ENCODE measurements at regions not wholly inside any gene's neighbourhood (a gene's known extent, or its start where the extent isn't known, plus 50 kb on each side); places are given as distances from the start of the nearest gene placed in this dataset.
A peak's percentile ranks its signal among the peaks of the same experiment; 100 is the strongest.

- TF ChIP-seq FOXP4 (CRISPR knock-in tag; IDR thresholded peaks at IDR 0.05) (peak; percentile 97), RORA (CRISPR knock-in tag; IDR thresholded peaks at IDR 0.05) (0 out of 2 replicates have a peak, but pooled peaks have one; percentile 83), ZNF343 (CRISPR knock-in tag; IDR thresholded peaks at IDR 0.05) (no peak), POLR2AphosphoS2 (IDR thresholded peaks at IDR 0.05; ENCODE audit: low read depth, low read length) (no peak), ZNF121 (CRISPR knock-in tag; IDR thresholded peaks at IDR 0.05) (0 out of 2 replicates have a peak, but pooled peaks have one; percentile 8), FOXK1 (CRISPR knock-in tag; IDR thresholded peaks at IDR 0.05; ENCODE audit: borderline replicate concordance, low read depth) (peak; percentile 89; the same call in 1 of the 2 replicates), ZBTB10 (CRISPR knock-in tag; IDR thresholded peaks at IDR 0.05; ENCODE audit: borderline replicate concordance) (no peak), MIER3 (CRISPR knock-in tag; IDR thresholded peaks at IDR 0.05; ENCODE audit: borderline replicate concordance) (peak; percentile 67; the same call in 1 of the 2 replicates), ARID2 (CRISPR knock-in tag; IDR thresholded peaks at IDR 0.05; ENCODE audit: borderline replicate concordance) (peak; percentile 61; the same call in 1 of the 2 replicates), PITX1 (CRISPR knock-in tag; IDR thresholded peaks at IDR 0.05) (peak; percentile 92), ELK4 (CRISPR knock-in tag; IDR thresholded peaks at IDR 0.05; ENCODE audit: borderline replicate concordance) (no peak), POGZ (CRISPR knock-in tag; IDR thresholded peaks at IDR 0.05) (peak; percentile 83), MAFF (IDR thresholded peaks at IDR 0.05; ENCODE audit: low read depth, low read length) (0 out of 2 replicates have a peak, but pooled peaks have one; percentile 36), ZNF441 (CRISPR knock-in tag; IDR thresholded peaks at IDR 0.05; ENCODE audit: borderline replicate concordance) (0 out of 2 replicates have a peak, but pooled peaks have one; percentile 10), TFAP4 (IDR thresholded peaks at IDR 0.05; ENCODE audit: borderline replicate concordance, low read depth) (peak; percentile 86)
- TF ChIP-seq, protein P1, sequence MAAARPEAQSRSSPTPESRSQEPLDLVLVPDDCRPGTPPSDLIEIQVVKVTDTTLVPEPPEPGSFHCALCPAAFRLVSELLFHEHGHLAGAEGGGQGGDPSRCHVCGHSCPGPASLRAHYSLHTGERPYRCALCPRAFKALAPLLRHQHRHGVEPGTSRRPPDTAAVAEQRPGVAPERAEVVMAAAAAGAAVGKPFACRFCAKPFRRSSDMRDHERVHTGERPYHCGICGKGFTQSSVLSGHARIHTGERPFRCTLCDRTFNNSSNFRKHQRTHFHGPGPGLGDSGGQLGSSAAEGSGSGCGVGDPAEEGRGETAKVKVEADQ (CRISPR knock-in tag; IDR thresholded peaks at IDR 0.05; ENCODE audit: borderline replicate concordance) = peak; percentile 5; the same call in 1 of the 2 replicates
Observed at GRCh38 chr2:42116195-42117181, 52.7 kb upstream of the EML4 start (continued).

Data from HepG2 (cell line).